ENCODE measurements at regions not wholly inside any gene's neighbourhood (a gene's known extent, or its start where the extent isn't known, plus 50 kb on each side); places are given as distances from the start of the nearest gene placed in this dataset.

- Histone ChIP-seq H2AFZ (ENCODE audit: insufficient read depth, low read depth, low read length, poor library complexity, severe bottlenecking) (peak overlapping the region; percentile 36), H3K36me3 (replicated peaks in 1 of 2; ENCODE audit: control extremely low read depth in 1 of 2, control insufficient read depth in 1 of 2, extremely low read depth in 1 of 2, insufficient read depth in 2 of 2, low read length in 1 of 2) (no peaks in the 10 kb centered on the region), H3K9me3 (ENCODE audit: control extremely low read depth in 1 of 3, control insufficient read depth in 2 of 3, insufficient read depth in 1 of 3, low read length in 2 of 3) (peaks cover 0 to 9% (median 1%) of the 10 kb centered on the region in 3 donors), H3K4me1 (ENCODE audit: control insufficient read depth in 2 of 2, insufficient read depth in 2 of 2, low read length in 2 of 2) (peaks cover 29% of the 10 kb centered on the region in 2 donors), H3K9ac (ENCODE audit: low read length) (no peak overlapping the region), H4K20me1 (ENCODE audit: control insufficient read depth, insufficient read depth, low read length, poor library complexity, severe bottlenecking) (no peaks in the 10 kb centered on the region), H3K27me3 (replicated peaks in 1 of 4; ENCODE audit: control extremely low read depth in 1 of 4, control insufficient read depth in 3 of 4, insufficient read depth in 4 of 4, low read length in 3 of 4) (peaks cover 0 to 52% (median 31%) of the 10 kb centered on the region in 4 experiments), H3K27ac (ENCODE audit: low read length in 2 of 2) (no peak overlapping the region), H3K79me2 (ENCODE audit: control insufficient read depth, insufficient read depth, low read length) (no peaks in the 10 kb centered on the region), H3K4me2 (replicated peaks; ENCODE audit: low read depth, low read length, poor library complexity, severe bottlenecking) (peak overlapping the region; percentile 74), H3K4me3 (ENCODE audit: control extremely low read depth in 1 of 5, extremely low read depth in 1 of 5, insufficient read depth in 1 of 5, low read depth in 2 of 5, low read length in 4 of 5) (no peak overlapping the region)
- CTCF ChIA-PET = interaction anchor here (0.7 kb wide), 1 partner anchor 9 kb away, joined by 5 read pairs; no protein-coding TSS in a partner anchor
- H3K4me3 Mint-ChIP-seq = peak overlapping the region; percentile 66
- H3K27me3 Mint-ChIP-seq = peaks cover 62% of the 10 kb centered on the region
- no peak for DNase-seq
- WGBS (ENCODE audit: insufficient coverage) = 4% methylated on average over 60 of the region's 62 CpGs
- no peak for ATAC-seq (ENCODE audit: low read depth)
- H3K9me3 Mint-ChIP-seq (ENCODE audit: insufficient read depth) = no peaks in the 10 kb centered on the region
- peaks cover 28% of the 10 kb centered on the region for H3K4me1 Mint-ChIP-seq
- intact Hi-C loops (cut with micrococcal nuclease) = no loop called here
- POLR2A ChIA-PET = no interaction called here
- H3K27ac Mint-ChIP-seq = no peak overlapping the region
- TF ChIP-seq EZH2 (IDR thresholded peaks at IDR 0.05; ENCODE audit: borderline replicate concordance, insufficient read depth, low read depth, low read length, poor library complexity, severe bottlenecking) (no peak), CTCF (IDR thresholded peaks at IDR 0.05) (no peak)
Observed at GRCh38 chr19:30228113-30228834, 143.9 kb upstream of the ZNF536 start.

DNA sequence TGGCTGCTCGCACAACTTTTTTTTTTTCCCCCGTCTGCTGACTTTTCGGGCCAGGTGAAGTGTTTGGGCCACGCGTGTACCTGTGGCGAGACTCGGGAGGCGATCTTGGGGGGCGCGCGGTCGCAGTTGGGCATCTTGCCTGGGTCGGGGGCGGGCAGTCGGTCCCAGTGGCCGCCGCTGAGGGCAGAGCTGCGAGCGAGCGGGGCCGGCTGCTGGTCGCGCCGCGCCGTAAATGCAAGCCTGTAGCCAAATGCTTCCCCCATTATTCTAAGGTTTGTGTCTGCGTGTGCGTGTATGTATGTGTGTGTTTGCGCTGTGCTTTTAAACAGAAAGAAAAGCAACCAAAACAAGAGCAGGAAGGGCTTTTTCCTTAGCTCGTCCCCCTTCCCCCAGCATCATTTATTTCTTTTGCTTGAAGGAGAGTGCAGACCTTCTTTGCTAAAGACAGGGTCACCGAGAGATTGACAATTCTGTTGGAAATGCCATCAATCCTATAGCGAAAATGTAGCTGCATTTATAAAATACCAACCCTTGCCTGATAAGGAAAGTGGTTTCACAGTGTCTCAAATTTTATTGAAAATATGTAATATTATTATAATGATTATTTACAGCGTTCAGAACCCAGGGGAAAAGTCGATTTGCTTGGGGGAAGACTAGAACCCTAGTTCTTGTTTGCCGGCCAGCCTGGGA lies 143.2 kb upstream of the ZNF536 start:
- Mint-ChIP-seq H3K4me3 (peak overlapping the region; percentile 73), H3K27me3 (peaks cover 61% of the 10 kb centered on the region), H3K4me1 (peaks cover 28% of the 10 kb centered on the region), H3K9me3 (ENCODE audit: insufficient read depth) (no peaks in the 10 kb centered on the region), H3K27ac (no peak overlapping the region)
- Histone ChIP-seq H2AFZ (ENCODE audit: insufficient read depth, low read depth, low read length, poor library complexity, severe bottlenecking) (no peak overlapping the region), H3K36me3 (replicated peaks in 1 of 2; ENCODE audit: control extremely low read depth in 1 of 2, control insufficient read depth in 1 of 2, extremely low read depth in 1 of 2, insufficient read depth in 2 of 2, low read length in 1 of 2) (no peaks in the 10 kb centered on the region), H3K4me3 (ENCODE audit: control extremely low read depth in 1 of 5, extremely low read depth in 1 of 5, insufficient read depth in 1 of 5, low read depth in 2 of 5, low read length in 4 of 5) (no peak overlapping the region), H3K4me1 (ENCODE audit: control insufficient read depth in 2 of 2, insufficient read depth in 2 of 2, low read length in 2 of 2) (peaks cover 29% of the 10 kb centered on the region in 2 donors), H4K20me1 (ENCODE audit: control insufficient read depth, insufficient read depth, low read length, poor library complexity, severe bottlenecking) (no peaks in the 10 kb centered on the region), H3K27ac (ENCODE audit: low read length in 2 of 2) (no peak overlapping the region), H3K9me3 (ENCODE audit: control extremely low read depth in 1 of 3, control insufficient read depth in 2 of 3, insufficient read depth in 1 of 3, low read length in 2 of 3) (peaks cover 0 to 9% (median 1%) of the 10 kb centered on the region in 3 donors), H3K79me2 (ENCODE audit: control insufficient read depth, insufficient read depth, low read length) (no peaks in the 10 kb centered on the region), H3K4me2 (replicated peaks; ENCODE audit: low read depth, low read length, poor library complexity, severe bottlenecking) (no peak overlapping the region), H3K27me3 (replicated peaks in 1 of 4; ENCODE audit: control extremely low read depth in 1 of 4, control insufficient read depth in 3 of 4, insufficient read depth in 4 of 4, low read length in 3 of 4) (peaks cover 0 to 49% (median 27%) of the 10 kb centered on the region in 4 experiments), H3K9ac (ENCODE audit: low read length) (no peak overlapping the region)
- DNase-seq (no peak), ATAC-seq (ENCODE audit: low read depth) (no peak)
- TF ChIP-seq EZH2 (IDR thresholded peaks at IDR 0.05; ENCODE audit: borderline replicate concordance, insufficient read depth, low read depth, low read length, poor library complexity, severe bottlenecking) = no peak
- TF ChIP-seq CTCF (IDR thresholded peaks at IDR 0.05) = no peak
- 6% methylated on average over 21 of the region's 35 CpGs for WGBS (ENCODE audit: insufficient coverage)
- ChIA-PET CTCF (interaction anchor here (0.7 kb wide), 1 partner anchor 10 kb away, joined by 5 read pairs; no protein-coding TSS in a partner anchor), POLR2A (no interaction called here)
- intact Hi-C loops (cut with micrococcal nuclease) = no loop called here
